HEK293 (cell line): ENCODE measurements at regions not wholly inside any gene's neighbourhood (a gene's known extent, or its start where the extent isn't known, plus 50 kb on each side); places are given as distances from the start of the nearest gene placed in this dataset.

ENCODE experiments used
- KLF8 ChIP-seq: fragments of 450-650 bp; formaldehyde crosslinking; IDR thresholded peaks from 2 replicates; pipeline ENCODE4 v1.5.1; 2016; ENCODE audit warnings: missing biosample characterization, missing genetic modification characterization
- ZBTB20 ChIP-seq: fragments of 450-650 bp; formaldehyde crosslinking; IDR thresholded peaks from 2 replicates; pipeline ENCODE4 v1.5.1; 2016; ENCODE audit warnings: missing biosample characterization, missing genetic modification characterization
- ZNF184 ChIP-seq: fragments of 450-650 bp; IDR thresholded peaks from 2 replicates; pipeline ENCODE4 v1.5.1; 2018; ENCODE audit warnings: missing biosample characterization, mild to moderate bottlenecking, missing genetic modification characterization
- ZNF561 ChIP-seq: fragments of 450-650 bp; IDR thresholded peaks from 2 replicates; pipeline ENCODE4 v1.5.1; 2018; ENCODE audit warnings: missing biosample characterization, missing genetic modification characterization, borderline replicate concordance
- TF ChIP-seq, protein P1 (sequence below): fragments of 450-650 bp; formaldehyde crosslinking; IDR thresholded peaks from 2 replicates; pipeline ENCODE4 v1.5.1; 2016; ENCODE audit warnings: missing biosample characterization, missing genetic modification characterization
- TF ChIP-seq, protein P2 (sequence below): fragments of 450-650 bp; formaldehyde crosslinking; IDR thresholded peaks from 2 replicates; pipeline ENCODE4 v1.5.1; 2016; ENCODE audit warnings: missing biosample characterization, missing genetic modification characterization

DNA sequence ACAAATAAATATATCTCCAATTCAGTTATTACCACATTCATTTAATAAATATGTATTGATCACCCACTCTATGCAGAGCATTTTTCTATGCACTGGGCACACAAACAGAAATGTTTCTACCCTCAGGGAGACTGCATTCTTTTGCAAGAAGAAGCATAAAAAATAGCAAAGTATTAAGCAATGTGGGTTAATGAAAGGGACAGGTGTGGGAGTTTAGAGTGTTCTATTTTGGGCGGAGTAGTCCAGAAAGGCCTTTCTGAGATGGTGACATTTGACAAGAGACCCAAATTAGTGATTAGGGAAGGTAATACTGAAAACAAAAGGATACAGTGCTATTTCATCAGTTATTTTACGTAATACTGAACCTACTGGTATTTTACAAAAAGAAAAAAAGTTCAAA lies 394.3 kb upstream of the CHST9 start:
- TF ChIP-seq ZBTB20 (tag by site-specific recombination) = no peak
- TF ChIP-seq, protein P1, sequence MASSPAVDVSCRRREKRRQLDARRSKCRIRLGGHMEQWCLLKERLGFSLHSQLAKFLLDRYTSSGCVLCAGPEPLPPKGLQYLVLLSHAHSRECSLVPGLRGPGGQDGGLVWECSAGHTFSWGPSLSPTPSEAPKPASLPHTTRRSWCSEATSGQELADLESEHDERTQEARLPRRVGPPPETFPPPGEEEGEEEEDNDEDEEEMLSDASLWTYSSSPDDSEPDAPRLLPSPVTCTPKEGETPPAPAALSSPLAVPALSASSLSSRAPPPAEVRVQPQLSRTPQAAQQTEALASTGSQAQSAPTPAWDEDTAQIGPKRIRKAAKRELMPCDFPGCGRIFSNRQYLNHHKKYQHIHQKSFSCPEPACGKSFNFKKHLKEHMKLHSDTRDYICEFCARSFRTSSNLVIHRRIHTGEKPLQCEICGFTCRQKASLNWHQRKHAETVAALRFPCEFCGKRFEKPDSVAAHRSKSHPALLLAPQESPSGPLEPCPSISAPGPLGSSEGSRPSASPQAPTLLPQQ (tag by site-specific recombination) = no peak
- TF ChIP-seq ZNF184 (tag by site-specific recombination) = no peak
- TF ChIP-seq KLF8 (tag by site-specific recombination) = no peak
- TF ChIP-seq, protein P2, sequence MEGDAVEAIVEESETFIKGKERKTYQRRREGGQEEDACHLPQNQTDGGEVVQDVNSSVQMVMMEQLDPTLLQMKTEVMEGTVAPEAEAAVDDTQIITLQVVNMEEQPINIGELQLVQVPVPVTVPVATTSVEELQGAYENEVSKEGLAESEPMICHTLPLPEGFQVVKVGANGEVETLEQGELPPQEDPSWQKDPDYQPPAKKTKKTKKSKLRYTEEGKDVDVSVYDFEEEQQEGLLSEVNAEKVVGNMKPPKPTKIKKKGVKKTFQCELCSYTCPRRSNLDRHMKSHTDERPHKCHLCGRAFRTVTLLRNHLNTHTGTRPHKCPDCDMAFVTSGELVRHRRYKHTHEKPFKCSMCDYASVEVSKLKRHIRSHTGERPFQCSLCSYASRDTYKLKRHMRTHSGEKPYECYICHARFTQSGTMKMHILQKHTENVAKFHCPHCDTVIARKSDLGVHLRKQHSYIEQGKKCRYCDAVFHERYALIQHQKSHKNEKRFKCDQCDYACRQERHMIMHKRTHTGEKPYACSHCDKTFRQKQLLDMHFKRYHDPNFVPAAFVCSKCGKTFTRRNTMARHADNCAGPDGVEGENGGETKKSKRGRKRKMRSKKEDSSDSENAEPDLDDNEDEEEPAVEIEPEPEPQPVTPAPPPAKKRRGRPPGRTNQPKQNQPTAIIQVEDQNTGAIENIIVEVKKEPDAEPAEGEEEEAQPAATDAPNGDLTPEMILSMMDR (tag by site-specific recombination) = no peak
- TF ChIP-seq ZNF561 (tag by site-specific recombination) = no peak
